C4-2B (cell line): ENCODE measurements at regions not wholly inside any gene's neighbourhood (a gene's known extent, or its start where the extent isn't known, plus 50 kb on each side); places are given as distances from the start of the nearest gene placed in this dataset.

Source experiments
- H3K27ac ChIP-seq: fragments of 450-650 bp; 2 replicates; pipeline ENCODE4 v1.5.1; 2017
- CTCF ChIP-seq: fragments of 450-650 bp; conservative IDR thresholded peaks from 2 replicates; pipeline ENCODE4 v1.5.1; 2017; ENCODE audit warnings: mild to moderate bottlenecking
- ZFX ChIP-seq: fragments of 450-650 bp; IDR thresholded peaks from 2 replicates; pipeline ENCODE4 v1.6.1; 2017

GRCh38 chr11:90606721-90607120, 383.9 kb upstream of the CHORDC1 start:
- TF ChIP-seq ZFX (no peak), CTCF (no peak)
- H3K27ac ChIP-seq = no peak overlapping the region

- TF ChIP-seq CTCF (no peak), ZFX (no peak)
- no peak overlapping the region for H3K27ac ChIP-seq
Observed at GRCh38 chr11:90601261-90601660, 378.4 kb upstream of the CHORDC1 start.

- TF ChIP-seq ZFX (no peak), CTCF (no peak)
- H3K27ac ChIP-seq = no peak overlapping the region
Observed at GRCh38 chr11:90594658-90595057, 371.8 kb upstream of the CHORDC1 start.

- H3K27ac ChIP-seq = no peak overlapping the region
- TF ChIP-seq CTCF = no peak
- TF ChIP-seq ZFX = no peak
Observed at GRCh38 chr11:90593099-90593498, 370.2 kb upstream of the CHORDC1 start.

GRCh38 chr11:90590286-90590685, 367.4 kb upstream of the CHORDC1 start:
- TF ChIP-seq ZFX (no peak), CTCF (no peak)
- no peak overlapping the region for H3K27ac ChIP-seq

GRCh38 chr11:90589735-90590134, 366.9 kb upstream of the CHORDC1 start:
- no peak overlapping the region for H3K27ac ChIP-seq
- TF ChIP-seq ZFX (no peak), CTCF (no peak)

GRCh38 chr11:90587896-90588295, 365.0 kb upstream of the CHORDC1 start:
- H3K27ac ChIP-seq = no peak overlapping the region
- no peak for TF ChIP-seq ZFX
- no peak for TF ChIP-seq CTCF
